DOHH2 (cell line): ENCODE measurements at regions not wholly inside any gene's neighbourhood (a gene's known extent, or its start where the extent isn't known, plus 50 kb on each side); places are given as distances from the start of the nearest gene placed in this dataset.

Source experiments
- CTCF ChIP-seq: fragments of 200-600 bp; sonication (generic); IDR thresholded peaks from one replicate; pipeline ENCODE4 v1.5.1; 2014; ENCODE audit warnings: antibody characterized with exemption, mild to moderate bottlenecking, low read depth, low read length; ENCODE audit not compliant: poor library complexity, severe bottlenecking
- EZH2phosphoT487 ChIP-seq: fragments of 200-600 bp; sonication (generic); IDR thresholded peaks from 2 replicates; pipeline ENCODE4 v1.6.1; 2017; ENCODE audit warnings: borderline replicate concordance, mild to moderate bottlenecking, antibody characterized with exemption, low read length, moderate library complexity, mixed read lengths

DNA sequence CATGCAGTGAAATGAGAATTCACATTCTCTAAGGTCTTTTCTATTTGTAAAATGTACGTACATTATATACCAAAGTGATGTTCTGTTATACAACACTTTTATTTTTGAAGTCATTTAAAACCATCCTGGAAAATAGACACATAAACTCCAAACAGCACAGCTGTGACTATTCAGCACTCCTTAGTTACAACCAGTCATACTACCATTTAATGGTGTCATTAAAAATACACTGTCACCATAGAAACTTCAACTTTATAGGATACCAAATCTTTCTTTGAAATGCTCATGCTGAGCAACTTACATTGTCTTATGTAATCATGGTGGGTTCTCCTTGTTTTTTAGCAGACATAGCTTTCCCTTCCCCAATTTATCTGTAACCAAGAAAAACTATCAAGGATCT lies 85.3 kb downstream of the METTL4 start:
- TF ChIP-seq CTCF: no peak
- no peak for TF ChIP-seq EZH2phosphoT487
